Panc1 (cell line): ENCODE measurements at regions not wholly inside any gene's neighbourhood (a gene's known extent, or its start where the extent isn't known, plus 50 kb on each side); places are given as distances from the start of the nearest gene placed in this dataset.
"Not testable (repeated sequence)": the region's sequence is repeated elsewhere in the genome, so short reads cannot be mapped to it uniquely, and the experiment has no call there.

Experiments used
- ATAC-seq: fragments of 200-7000 bp; cut with Tn5 transposase; 2 replicates; pipeline ENCODE4 v1.9.1; 2020; ENCODE audit warnings: mild to moderate bottlenecking, moderate library complexity
- BruUV-seq: library from RNA; stranded (reverse); fragments of 400-500 nt; replicated peaks from 2 replicates; lab custom pipeline; 2021; lab: Mats Ljungman, UMichigan
- CTCF ChIA-PET: fragments of 300-600 bp; sonication (Branson Sonifier 250); formaldehyde crosslinking; loops from one replicate; lab custom pipeline; 2022; ENCODE audit warnings: antibody characterized with exemption; lab: Charles Lee
- POLR2A ChIA-PET: fragments of 300-600 bp; sonication (Branson Sonifier 250); formaldehyde crosslinking; loops from one replicate; lab custom pipeline; 2022; ENCODE audit warnings: antibody characterized with exemption; lab: Charles Lee
- DNase-seq: peaks from one replicate; pipeline ENCODE4 v3.0.0-alpha.2; 2010; ENCODE audit warnings: low read depth, low spot score
- H3K27ac ChIP-seq: 2 replicates; pipeline ENCODE4 v1.5.1; 2011; ENCODE audit warnings: mild to moderate bottlenecking, low read length, inconsistent platforms
- H3K27me3 ChIP-seq: fragments of 200-500 bp; sonication (Bioruptor generic); 2 replicates; pipeline ENCODE4 v1.6.0; 2014; ENCODE audit warnings: low read length, inconsistent platforms; ENCODE audit not compliant: control insufficient read depth, insufficient read depth
- H3K36me3 ChIP-seq: fragments of 200-500 bp; sonication (Bioruptor generic); 2 replicates; pipeline ENCODE4 v1.5.1; 2014; ENCODE audit warnings: inconsistent platforms, mild to moderate bottlenecking, low read length, moderate library complexity; ENCODE audit not compliant: control insufficient read depth, insufficient read depth
- H3K4me1 ChIP-seq: 2 replicates; pipeline ENCODE4 v1.5.1; 2011; ENCODE audit warnings: inconsistent platforms, mild to moderate bottlenecking, low read length, moderate library complexity; ENCODE audit not compliant: control insufficient read depth, insufficient read depth
- H3K4me3 ChIP-seq, 2 experiments: 2 replicates each; pipeline ENCODE4 v1.5.1; 2011 to 2012; ENCODE audit warnings: low read depth in 2 of 2, low read length in 2 of 2, mild to moderate bottlenecking in 2 of 2, inconsistent platforms in 1 of 2, moderate library complexity in 1 of 2
- H3K9me3 ChIP-seq: fragments of 200-500 bp; sonication (Bioruptor generic); 2 replicates; pipeline ENCODE4 v1.5.1; 2014; ENCODE audit warnings: low read depth, mild to moderate bottlenecking, inconsistent platforms, low read length, moderate library complexity; ENCODE audit not compliant: control insufficient read depth, insufficient read depth
- POLR2AphosphoS5 ChIP-seq: IDR thresholded peaks from 2 replicates; pipeline ENCODE4 v1.6.1; 2012; ENCODE audit warnings: mild to moderate bottlenecking, low read depth, low read length, moderate library complexity
- SIN3A ChIP-seq: IDR thresholded peaks from 2 replicates; pipeline ENCODE4 v1.6.1; 2012; ENCODE audit warnings: low read depth, mild to moderate bottlenecking, low read length, moderate library complexity, borderline replicate concordance; ENCODE audit not compliant: insufficient read depth
- TCF7L2 ChIP-seq: IDR thresholded peaks from 2 replicates; pipeline ENCODE4 v1.6.1; 2011; ENCODE audit warnings: mild to moderate bottlenecking, low read depth, low read length, inconsistent platforms
- in situ Hi-C: cut with HindIII; loops from 2 replicates; pipeline ENCODE4 v1.10.0; 2016; ENCODE audit warnings: low sequenced_read_pairs, low pct_unique_long_range_greater_than_20kb
- intact Hi-C: fragments of 100-400 bp; cut with micrococcal nuclease; formaldehyde crosslinking; loops from one replicate; pipeline ENCODE4 v1.10.0; 2022; ENCODE audit not compliant: unreplicated experiment
- TF ChIP-seq, protein P1 (sequence below), 2 experiments: IDR thresholded peaks; 2 replicates each; pipeline ENCODE4 v1.6.1; 2011 to 2012; ENCODE audit warnings: low read depth in 2 of 2, control low read depth in 1 of 2, low read length in 1 of 2, mild to moderate bottlenecking in 1 of 2, moderate library complexity in 1 of 2; ENCODE audit not compliant: insufficient read depth in 1 of 2
- TF ChIP-seq, protein P2 (sequence below): fragments of 450-650 bp; IDR thresholded peaks from 2 replicates; pipeline ENCODE4 v1.5.1; 2017; ENCODE audit warnings: mild to moderate bottlenecking

DNA sequence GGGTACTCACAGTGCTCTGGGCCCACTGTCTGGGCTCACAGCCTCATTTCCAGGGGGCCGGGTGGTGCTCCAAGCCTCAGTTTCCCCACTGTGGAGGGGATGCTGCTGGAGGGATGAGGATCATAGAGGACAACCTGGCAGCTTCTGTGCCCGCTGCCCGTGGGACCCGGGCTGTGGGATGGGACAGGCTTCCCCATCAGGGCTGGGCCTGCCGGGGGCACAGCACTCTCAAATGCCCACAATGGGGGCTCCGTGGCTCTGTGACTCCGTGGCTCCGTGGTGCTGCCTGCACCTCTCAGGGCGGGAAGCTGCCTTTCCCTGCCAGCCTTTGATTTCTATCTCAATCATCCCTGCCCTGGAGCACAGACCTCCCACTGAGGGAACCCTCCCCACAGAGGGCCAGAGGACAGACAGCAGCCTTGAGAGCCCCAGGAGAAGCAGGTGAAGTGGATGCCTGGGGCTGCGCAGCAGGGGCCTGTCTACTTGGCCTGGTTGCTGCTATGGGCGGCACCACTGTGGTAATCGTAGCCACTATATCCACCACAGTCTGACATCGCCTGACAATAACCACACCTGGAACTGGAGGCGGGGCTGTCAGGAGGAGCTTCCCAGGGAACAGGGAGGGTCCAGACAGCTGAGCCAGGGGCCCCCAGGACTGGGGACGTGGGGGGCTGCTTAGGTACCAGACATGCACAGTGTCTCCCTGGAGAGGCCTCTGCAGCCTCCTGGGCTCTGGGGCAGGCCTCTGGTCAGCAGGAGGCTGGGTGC, 375.9 kb downstream of the TMEM121 start:
- CTCF ChIA-PET = no interaction called here
- Histone ChIP-seq H3K36me3 (no peaks in the 10 kb centered on the region), H3K4me1 (no peaks in the 10 kb centered on the region), H3K27me3 (no peaks in the 10 kb centered on the region), H3K9me3 (no peaks in the 10 kb centered on the region), H3K27ac (no peak overlapping the region), H3K4me3 (no peak overlapping the region)
- POLR2A ChIA-PET = no interaction called here
- DNase-seq (no peak), ATAC-seq (no peak)
- BruUV-seq = no TSS peak
- intact Hi-C loops = no loop called here
- TF ChIP-seq, protein P1, sequence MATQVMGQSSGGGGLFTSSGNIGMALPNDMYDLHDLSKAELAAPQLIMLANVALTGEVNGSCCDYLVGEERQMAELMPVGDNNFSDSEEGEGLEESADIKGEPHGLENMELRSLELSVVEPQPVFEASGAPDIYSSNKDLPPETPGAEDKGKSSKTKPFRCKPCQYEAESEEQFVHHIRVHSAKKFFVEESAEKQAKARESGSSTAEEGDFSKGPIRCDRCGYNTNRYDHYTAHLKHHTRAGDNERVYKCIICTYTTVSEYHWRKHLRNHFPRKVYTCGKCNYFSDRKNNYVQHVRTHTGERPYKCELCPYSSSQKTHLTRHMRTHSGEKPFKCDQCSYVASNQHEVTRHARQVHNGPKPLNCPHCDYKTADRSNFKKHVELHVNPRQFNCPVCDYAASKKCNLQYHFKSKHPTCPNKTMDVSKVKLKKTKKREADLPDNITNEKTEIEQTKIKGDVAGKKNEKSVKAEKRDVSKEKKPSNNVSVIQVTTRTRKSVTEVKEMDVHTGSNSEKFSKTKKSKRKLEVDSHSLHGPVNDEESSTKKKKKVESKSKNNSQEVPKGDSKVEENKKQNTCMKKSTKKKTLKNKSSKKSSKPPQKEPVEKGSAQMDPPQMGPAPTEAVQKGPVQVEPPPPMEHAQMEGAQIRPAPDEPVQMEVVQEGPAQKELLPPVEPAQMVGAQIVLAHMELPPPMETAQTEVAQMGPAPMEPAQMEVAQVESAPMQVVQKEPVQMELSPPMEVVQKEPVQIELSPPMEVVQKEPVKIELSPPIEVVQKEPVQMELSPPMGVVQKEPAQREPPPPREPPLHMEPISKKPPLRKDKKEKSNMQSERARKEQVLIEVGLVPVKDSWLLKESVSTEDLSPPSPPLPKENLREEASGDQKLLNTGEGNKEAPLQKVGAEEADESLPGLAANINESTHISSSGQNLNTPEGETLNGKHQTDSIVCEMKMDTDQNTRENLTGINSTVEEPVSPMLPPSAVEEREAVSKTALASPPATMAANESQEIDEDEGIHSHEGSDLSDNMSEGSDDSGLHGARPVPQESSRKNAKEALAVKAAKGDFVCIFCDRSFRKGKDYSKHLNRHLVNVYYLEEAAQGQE (IDR thresholded peaks at IDR 0.05; ENCODE audit: insufficient read depth in 1 of 2, low read depth in 2 of 2, low read length in 1 of 2) = no peak
- TF ChIP-seq TCF7L2 = no peak
- TF ChIP-seq, protein P2, sequence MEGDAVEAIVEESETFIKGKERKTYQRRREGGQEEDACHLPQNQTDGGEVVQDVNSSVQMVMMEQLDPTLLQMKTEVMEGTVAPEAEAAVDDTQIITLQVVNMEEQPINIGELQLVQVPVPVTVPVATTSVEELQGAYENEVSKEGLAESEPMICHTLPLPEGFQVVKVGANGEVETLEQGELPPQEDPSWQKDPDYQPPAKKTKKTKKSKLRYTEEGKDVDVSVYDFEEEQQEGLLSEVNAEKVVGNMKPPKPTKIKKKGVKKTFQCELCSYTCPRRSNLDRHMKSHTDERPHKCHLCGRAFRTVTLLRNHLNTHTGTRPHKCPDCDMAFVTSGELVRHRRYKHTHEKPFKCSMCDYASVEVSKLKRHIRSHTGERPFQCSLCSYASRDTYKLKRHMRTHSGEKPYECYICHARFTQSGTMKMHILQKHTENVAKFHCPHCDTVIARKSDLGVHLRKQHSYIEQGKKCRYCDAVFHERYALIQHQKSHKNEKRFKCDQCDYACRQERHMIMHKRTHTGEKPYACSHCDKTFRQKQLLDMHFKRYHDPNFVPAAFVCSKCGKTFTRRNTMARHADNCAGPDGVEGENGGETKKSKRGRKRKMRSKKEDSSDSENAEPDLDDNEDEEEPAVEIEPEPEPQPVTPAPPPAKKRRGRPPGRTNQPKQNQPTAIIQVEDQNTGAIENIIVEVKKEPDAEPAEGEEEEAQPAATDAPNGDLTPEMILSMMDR = no peak
- TF ChIP-seq SIN3A = no peak
- TF ChIP-seq POLR2AphosphoS5 = no peak
- in situ Hi-C loops = no loop called here

DNA sequence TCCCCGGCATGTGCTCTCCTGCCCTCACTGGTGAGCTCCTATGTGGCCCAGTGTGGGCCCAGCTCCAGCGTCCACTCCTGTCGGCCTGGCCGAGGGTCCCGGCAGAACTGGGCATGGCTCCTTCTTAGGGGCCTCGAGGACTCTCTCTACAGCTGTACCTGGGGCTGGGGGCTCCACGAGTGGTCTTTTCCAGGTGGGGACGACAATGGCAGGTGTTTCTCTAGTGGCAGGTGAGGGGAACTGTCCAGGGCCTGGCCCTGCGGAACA, 376.4 kb downstream of the TMEM121 start:
- H3K27ac ChIP-seq, intact Hi-C loops, H3K4me3 ChIP-seq, H3K36me3 ChIP-seq, in situ Hi-C loops, H3K9me3 ChIP-seq, H3K4me1 ChIP-seq, DNase-seq, POLR2A ChIA-PET, ATAC-seq, CTCF ChIA-PET, BruUV-seq, H3K27me3 ChIP-seq: not testable (repeated sequence)

DNA sequence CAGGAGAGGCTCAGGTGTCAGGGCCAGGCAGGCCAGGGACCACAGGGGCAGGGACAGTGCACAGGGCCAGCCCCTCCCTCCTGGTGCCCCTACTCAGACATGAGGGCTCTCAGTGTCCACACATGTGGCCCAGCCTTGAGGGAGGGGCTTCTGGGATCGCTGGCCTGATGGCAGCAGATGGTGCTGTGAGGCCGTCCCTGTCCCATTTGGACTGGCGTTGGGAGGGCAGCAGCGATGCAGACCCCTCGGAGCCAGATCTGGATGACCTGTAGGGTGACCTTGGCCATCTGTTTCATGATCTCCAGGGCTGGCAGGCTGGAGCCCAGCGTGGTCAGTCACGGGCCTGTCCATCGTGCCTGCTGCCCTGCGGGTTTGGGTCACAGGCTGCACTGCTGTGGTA, 377.6 kb downstream of the TMEM121 start:
- Histone ChIP-seq H3K9me3 (no peaks in the 10 kb centered on the region), H3K4me1 (no peaks in the 10 kb centered on the region), H3K36me3 (no peaks in the 10 kb centered on the region), H3K27me3 (no peaks in the 10 kb centered on the region), H3K27ac (no peak overlapping the region), H3K4me3 (no peak overlapping the region)
- in situ Hi-C loops = no loop called here
- ATAC-seq = no peak
- ChIA-PET CTCF (no interaction called here), POLR2A (no interaction called here)
- BruUV-seq = no TSS peak
- TF ChIP-seq POLR2AphosphoS5 (no peak), SIN3A (no peak), TCF7L2 (no peak)
- TF ChIP-seq, protein P2 = no peak
- no peak for DNase-seq
- intact Hi-C loops = no loop called here
